ENCODE measurements at regions not wholly inside any gene's neighbourhood (a gene's known extent, or its start where the extent isn't known, plus 50 kb on each side); places are given as distances from the start of the nearest gene placed in this dataset.

- no peak for TF ChIP-seq CTCF (IDR thresholded peaks at IDR 0.05; ENCODE audit: control extremely low read depth in 1 of 3, insufficient read depth in 1 of 3, low read depth in 1 of 3, low read length in 3 of 3)
- TF ChIP-seq EP300 (IDR thresholded peaks at IDR 0.05; ENCODE audit: borderline replicate concordance in 1 of 2, low read depth in 2 of 2, low read length in 2 of 2): no peak
- TF ChIP-seq BRCA1 (IDR thresholded peaks at IDR 0.05; ENCODE audit: low read depth, low read length): no peak
Measured at GRCh38 chr7:54187886-54188685, 354.1 kb upstream of the VSTM2A start.

Measured in H1 (cell line).